ENCODE measurements at regions not wholly inside any gene's neighbourhood (a gene's known extent, or its start where the extent isn't known, plus 50 kb on each side); places are given as distances from the start of the nearest gene placed in this dataset.

GRCh38 chr5:42985129-42986037 is 54.7 kb downstream of the ANXA2R start (continued):
- TF ChIP-seq, protein P1, sequence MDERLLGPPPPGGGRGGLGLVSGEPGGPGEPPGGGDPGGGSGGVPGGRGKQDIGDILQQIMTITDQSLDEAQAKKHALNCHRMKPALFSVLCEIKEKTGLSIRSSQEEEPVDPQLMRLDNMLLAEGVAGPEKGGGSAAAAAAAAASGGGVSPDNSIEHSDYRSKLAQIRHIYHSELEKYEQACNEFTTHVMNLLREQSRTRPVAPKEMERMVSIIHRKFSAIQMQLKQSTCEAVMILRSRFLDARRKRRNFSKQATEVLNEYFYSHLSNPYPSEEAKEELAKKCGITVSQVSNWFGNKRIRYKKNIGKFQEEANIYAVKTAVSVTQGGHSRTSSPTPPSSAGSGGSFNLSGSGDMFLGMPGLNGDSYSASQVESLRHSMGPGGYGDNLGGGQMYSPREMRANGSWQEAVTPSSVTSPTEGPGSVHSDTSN (CRISPR knock-in tag; IDR thresholded peaks at IDR 0.05; ENCODE audit: low read depth) = no peak
- TF ChIP-seq, protein P1 (tag; conservative IDR thresholded peaks at IDR 0.05; ENCODE audit: low read depth) = no peak
- TF ChIP-seq SMAD2 (IDR thresholded peaks at IDR 0.05; ENCODE audit: low read depth, low read length) (no peak), SMARCA4 (IDR thresholded peaks at IDR 0.05) (peak; percentile 45; the same call in 1 of the 2 replicates), MAFG (tag; conservative IDR thresholded peaks at IDR 0.05) (0 out of 2 replicates have a peak, but pooled peaks have one; percentile 17), TRIM24 (IDR thresholded peaks at IDR 0.05) (peak; percentile 90 to 92), NCOA6 (IDR thresholded peaks at IDR 0.05) (no peak), BRF1 (IDR thresholded peaks at IDR 0.05; ENCODE audit: borderline replicate concordance, extremely low read depth, insufficient read length) (no peak), JUN (IDR thresholded peaks at IDR 0.05; ENCODE audit: borderline replicate concordance, low read depth, low read length) (peak; percentile 63; the same call in 1 of the 2 replicates), JUN (CRISPR knock-in tag; IDR thresholded peaks at IDR 0.05; ENCODE audit: borderline replicate concordance) (no peak), GABPB2 (CRISPR knock-in tag; conservative IDR thresholded peaks at IDR 0.05) (no peak), ZNF140 (CRISPR knock-in tag; IDR thresholded peaks at IDR 0.05) (no peak), RBM25 (IDR thresholded peaks at IDR 0.05; ENCODE audit: low read depth, low read length, severe bottlenecking) (no peak), HDAC2 (IDR thresholded peaks at IDR 0.05) (no peak), SMARCE1 (IDR thresholded peaks at IDR 0.05) (0 out of 2 replicates have a peak, but pooled peaks have one; percentile 45), ZNF316 (IDR thresholded peaks at IDR 0.05) (peak; percentile 55), ARID1B (IDR thresholded peaks at IDR 0.05) (0 out of 2 replicates have a peak, but pooled peaks have one; percentile 26), HNRNPLL (IDR thresholded peaks at IDR 0.05; ENCODE audit: low read depth, low read length, poor library complexity, severe bottlenecking) (no peak), C11orf30 (IDR thresholded peaks at IDR 0.05; ENCODE audit: low read depth) (peak; percentile 64), GATAD2A (IDR thresholded peaks at IDR 0.05) (no peak), ATF3 (IDR thresholded peaks at IDR 0.05) (peak; percentile 90), ATF3 (CRISPR knock-in tag; conservative IDR thresholded peaks at IDR 0.05) (no peak), MAFK (IDR thresholded peaks at IDR 0.05; ENCODE audit: low read length) (0 out of 2 replicates have a peak, but pooled peaks have one; percentile 22), KAT7 (CRISPR knock-in tag; IDR thresholded peaks at IDR 0.05; ENCODE audit: borderline replicate concordance) (no peak), MNT (conservative IDR thresholded peaks at IDR 0.05) (no peak)

Data from K562 (cell line).